HG03575 (cell line): ENCODE measurements at regions not wholly inside any gene's neighbourhood (a gene's known extent, or its start where the extent isn't known, plus 50 kb on each side); places are given as distances from the start of the nearest gene placed in this dataset.

Source experiments
- ATAC-seq: cut with Tn5 transposase; IDR thresholded peaks from one replicate; pipeline ENCODE4 v1.9.1; 2021; ENCODE audit not compliant: unreplicated experiment, insufficient number of reproducible peaks, low FRiP score; ENCODE audit errors: extremely low read depth

DNA sequence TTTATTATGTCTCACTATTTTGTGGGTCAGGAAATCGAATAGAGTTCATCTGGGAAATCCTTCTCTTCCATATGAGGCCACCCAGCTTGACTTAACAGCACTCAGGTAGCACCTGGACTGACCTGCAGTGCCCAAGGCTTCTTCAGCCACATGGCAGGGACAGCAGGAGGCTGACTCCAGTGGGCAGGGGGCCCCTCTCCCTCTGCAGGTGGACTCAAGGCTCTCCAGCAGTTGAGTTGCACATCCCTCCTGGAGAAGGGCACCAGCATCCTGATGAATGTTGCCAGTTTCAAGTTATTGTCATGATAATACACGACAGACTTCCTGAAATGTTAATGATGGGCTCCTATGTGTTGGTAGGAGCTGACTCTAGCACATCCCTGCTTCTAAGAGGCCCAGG, 338.1 kb upstream of the RAB6C start:
- ATAC-seq, result no peak

- ATAC-seq, result no peak
Measured at GRCh38 chr2:129642526-129643043, 336.9 kb upstream of the RAB6C start.

GRCh38 chr2:129645335-129645734, 334.1 kb upstream of the RAB6C start:
- ATAC-seq, result no peak

GRCh38 chr2:129646107-129646506, 333.4 kb upstream of the RAB6C start:
- ATAC-seq, result no peak

DNA sequence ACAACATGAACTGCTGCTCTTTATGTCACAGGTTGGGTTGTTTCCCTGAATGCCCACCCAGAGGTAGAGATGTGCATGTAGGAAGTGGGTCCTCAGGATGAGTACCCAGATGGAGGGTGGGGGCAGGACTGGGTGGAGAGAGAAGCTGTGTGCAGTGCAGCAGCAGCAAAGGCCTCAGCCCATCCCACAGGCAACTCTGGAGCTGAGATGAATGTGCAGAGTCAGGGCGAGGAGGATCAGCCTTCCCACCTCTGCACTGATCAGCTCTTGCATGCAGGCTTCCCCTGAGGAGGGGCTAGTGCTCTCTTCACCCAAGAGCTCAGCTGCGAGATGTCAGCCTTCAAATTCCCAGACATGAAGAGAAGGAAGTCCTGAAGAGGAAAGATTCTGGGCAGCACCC, 326.2 kb upstream of the RAB6C start:
- no peak for ATAC-seq

DNA sequence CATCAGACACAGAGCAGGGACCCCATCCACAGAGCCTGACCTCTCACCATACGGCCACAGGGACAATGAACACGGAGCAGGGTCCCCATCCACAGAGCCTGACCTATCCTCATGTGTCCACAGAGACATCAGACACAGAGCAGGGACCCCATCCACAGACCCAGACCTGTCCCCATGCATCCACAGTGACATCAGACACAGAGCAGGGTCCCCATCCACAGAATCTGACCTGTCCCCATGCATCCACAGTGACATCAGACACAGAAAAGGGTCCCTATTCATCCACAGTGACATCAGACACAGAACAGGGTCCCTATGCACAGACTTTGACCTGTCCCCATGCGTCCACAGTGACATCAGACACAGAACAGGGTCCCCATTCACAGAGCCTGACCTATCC, 325.1 kb upstream of the RAB6C start:
- ATAC-seq, result no peak

- ATAC-seq, result no peak
Measured at GRCh38 chr2:129656081-129656598, 323.3 kb upstream of the RAB6C start.

GRCh38 chr2:129658430-129658829, 321.0 kb upstream of the RAB6C start:
- no peak for ATAC-seq

DNA sequence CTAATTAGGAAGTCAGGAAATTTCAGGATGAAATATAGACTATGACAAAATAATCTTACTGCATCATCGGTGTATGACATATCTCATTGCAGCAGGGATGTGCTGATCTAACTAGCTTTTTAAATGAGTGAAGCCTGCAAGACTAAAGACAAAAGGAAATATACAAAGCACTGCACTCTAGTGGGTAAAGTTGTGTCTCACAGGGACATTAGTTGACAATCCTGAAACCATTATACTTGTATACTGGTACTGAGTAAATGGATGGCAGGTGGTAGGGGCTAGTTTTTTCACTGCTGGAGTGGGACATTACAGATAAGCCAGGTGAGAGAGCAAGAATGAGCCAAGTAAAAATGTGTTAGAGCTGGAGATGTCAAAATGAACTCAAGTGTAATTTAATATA, 317.5 kb upstream of the RAB6C start:
- no peak for ATAC-seq

DNA sequence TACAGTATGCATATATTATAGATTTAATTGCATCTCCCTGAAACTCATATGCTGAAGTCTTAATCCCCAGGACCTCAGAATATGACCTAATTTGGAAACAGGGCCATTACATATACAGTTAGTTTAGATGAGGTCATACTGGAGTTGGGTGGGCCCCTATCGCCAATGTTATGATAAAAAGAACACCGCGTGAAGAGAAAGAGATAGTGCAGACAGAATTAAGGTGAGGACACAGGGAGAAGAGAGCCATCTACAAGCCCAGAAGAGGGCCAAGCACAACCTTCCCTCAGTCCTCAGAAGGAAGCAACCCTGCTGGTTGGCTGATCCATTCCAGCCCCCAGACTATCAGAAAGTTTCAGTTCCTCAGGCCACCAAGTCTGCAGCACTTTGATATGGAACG, 311.9 kb upstream of the RAB6C start:
- no peak for ATAC-seq

DNA sequence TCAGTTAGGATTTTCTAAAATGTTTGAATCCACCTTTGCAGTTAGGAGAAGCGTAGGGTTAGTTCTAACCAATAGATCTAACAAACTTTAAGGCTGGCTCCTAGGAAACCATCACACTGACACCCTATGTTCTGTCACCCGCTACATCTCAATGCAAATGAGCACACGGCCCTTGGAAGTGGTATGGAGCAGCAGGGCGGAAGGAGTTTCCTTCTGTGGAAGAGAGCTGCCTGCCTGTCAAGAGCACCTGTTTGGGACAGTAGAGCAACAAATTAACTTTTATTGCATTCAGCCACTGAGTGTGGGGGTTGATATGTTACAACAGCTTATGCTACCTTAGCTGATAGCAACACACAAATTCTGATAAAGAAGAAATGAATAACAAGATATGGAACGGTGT, 306.9 kb upstream of the RAB6C start:
- ATAC-seq, result no peak

- no peak for ATAC-seq
Measured at GRCh38 chr2:129673234-129673633, 306.2 kb upstream of the RAB6C start.

- ATAC-seq, result no peak
Measured at GRCh38 chr2:129673847-129674711, 305.4 kb upstream of the RAB6C start.

DNA sequence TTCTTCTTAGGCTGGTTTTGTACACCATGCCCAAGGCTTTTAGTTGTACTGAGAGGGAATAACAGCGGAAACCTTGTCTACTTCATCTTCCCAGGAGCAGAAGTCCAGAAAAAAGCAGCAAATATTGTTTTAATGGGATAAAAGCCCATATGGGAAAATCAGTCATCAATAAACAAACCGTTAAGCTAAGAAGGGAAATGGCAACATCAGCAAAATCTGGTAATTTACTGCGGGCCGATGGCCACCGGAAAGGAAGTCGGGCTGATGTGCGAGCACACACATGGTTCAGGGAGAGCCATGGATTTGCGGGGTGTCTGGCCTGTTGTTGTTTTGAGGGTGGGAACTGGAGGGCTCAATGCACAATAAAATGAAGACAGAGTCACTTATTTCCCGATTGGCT, 300.7 kb upstream of the RAB6C start:
- ATAC-seq, result no peak

- ATAC-seq, result no peak
Measured at GRCh38 chr2:129681788-129682187, 297.7 kb upstream of the RAB6C start.

DNA sequence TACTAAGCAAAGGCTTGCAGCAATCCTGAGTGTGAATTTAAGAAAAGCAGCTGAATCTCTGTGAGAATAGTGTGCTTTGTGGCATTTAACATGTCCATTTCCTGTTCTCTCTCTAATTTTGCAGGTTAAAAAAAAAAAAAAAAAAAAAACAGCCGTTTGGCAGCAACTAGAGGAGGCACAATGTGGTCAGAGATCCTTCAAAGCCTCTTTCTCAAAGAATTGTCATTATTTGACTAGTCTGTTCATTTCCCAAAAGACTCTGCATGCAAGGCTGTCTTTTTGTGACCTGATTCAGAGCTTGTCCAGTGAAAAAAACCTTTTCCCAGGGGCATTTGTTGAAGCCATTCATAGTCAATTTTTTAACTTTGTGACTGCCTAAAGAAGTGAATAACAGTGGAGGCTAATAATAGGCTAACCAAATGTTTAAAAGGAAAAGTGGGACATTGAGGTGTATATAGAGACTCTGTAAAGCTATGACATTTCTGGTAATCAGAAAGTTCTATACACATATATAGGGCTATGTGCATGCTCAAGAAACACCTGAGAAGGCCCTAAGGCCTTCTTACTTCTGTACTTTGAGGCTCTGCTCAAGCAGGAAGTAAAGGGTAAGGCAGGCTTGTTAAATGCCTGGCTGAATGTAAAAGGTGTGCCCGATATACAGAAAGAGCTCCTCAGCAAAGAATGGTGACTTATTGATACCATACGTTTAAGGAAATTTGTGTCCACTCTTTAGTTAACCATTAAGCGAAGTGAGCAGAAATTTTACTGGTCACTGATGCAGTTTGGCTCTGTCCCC, 289.6 kb upstream of the RAB6C start:
- ATAC-seq, result no peak

GRCh38 chr2:129695496-129695895, 284.0 kb upstream of the RAB6C start:
- ATAC-seq, result no peak

DNA sequence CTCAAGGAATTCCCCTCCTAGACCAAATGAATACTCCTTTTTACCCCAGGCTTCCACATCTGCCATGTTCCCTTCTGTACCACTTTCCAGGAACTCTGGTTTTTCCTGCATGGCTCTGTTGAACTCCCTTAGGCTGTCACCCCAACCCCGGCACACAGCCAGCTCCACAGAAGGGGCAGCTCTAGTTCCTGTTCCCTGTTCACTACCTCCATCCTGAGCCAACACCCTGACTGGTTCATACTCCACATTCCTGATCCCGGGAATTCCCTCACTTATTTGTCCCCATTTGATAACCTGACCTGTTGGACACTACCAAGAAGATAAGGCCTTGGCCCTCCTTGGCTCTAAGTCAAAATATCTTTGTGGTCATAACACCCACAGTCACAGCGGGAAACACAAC, 280.9 kb upstream of the RAB6C start:
- no peak for ATAC-seq

- no peak for ATAC-seq
Measured at GRCh38 chr2:129699781-129700573, 279.5 kb upstream of the RAB6C start.
